ENCODE measurements at regions not wholly inside any gene's neighbourhood (a gene's known extent, or its start where the extent isn't known, plus 50 kb on each side); places are given as distances from the start of the nearest gene placed in this dataset.

DNA sequence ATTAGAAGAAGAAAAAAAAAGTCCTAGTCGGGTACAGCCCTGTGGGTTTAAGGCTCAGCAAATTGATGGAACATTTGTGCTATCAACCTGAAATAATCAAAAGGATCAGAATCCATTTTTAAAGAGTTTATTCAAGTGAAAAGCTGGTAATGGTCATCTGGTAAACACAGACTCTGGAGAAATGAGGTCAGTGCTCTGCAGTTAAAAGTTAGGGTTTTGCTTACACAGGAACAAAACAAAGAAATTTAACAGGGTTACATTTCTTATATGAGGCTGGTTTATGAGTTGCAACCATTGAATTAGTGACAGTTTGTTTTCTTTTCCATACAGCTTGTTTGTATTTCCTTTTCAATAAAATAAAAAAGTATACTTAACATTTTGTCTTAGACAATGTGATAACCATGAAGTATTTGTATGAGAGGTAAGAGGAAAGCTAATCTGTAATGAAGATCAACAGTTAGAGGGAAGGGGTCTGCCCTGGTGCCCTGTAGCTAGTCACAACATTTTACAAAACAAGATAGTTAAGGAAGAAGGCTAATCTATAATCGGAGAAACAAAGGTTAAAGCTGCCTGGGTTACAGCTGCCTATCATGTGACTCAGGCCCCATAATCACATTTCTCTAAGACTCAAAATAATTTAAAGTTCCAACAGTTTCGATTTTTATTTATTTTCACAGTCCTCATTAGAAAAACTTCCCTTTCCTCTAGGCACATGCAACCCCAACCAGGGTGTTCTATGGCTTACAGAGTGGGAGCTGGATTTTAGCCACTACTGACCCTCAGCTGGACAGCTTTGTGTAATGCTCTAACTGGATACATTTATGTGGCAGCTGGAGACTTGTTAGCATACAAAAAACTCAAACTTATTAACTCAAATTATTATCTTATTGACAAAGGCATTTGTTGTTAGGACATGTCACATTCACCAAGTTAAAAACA, 98.1 kb upstream of the ACP3 start:
- TF ChIP-seq, protein P1, sequence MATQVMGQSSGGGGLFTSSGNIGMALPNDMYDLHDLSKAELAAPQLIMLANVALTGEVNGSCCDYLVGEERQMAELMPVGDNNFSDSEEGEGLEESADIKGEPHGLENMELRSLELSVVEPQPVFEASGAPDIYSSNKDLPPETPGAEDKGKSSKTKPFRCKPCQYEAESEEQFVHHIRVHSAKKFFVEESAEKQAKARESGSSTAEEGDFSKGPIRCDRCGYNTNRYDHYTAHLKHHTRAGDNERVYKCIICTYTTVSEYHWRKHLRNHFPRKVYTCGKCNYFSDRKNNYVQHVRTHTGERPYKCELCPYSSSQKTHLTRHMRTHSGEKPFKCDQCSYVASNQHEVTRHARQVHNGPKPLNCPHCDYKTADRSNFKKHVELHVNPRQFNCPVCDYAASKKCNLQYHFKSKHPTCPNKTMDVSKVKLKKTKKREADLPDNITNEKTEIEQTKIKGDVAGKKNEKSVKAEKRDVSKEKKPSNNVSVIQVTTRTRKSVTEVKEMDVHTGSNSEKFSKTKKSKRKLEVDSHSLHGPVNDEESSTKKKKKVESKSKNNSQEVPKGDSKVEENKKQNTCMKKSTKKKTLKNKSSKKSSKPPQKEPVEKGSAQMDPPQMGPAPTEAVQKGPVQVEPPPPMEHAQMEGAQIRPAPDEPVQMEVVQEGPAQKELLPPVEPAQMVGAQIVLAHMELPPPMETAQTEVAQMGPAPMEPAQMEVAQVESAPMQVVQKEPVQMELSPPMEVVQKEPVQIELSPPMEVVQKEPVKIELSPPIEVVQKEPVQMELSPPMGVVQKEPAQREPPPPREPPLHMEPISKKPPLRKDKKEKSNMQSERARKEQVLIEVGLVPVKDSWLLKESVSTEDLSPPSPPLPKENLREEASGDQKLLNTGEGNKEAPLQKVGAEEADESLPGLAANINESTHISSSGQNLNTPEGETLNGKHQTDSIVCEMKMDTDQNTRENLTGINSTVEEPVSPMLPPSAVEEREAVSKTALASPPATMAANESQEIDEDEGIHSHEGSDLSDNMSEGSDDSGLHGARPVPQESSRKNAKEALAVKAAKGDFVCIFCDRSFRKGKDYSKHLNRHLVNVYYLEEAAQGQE (IDR thresholded peaks at IDR 0.05; ENCODE audit: insufficient read depth in 1 of 2, low read depth in 2 of 2, low read length in 1 of 2), result no peak
- TF ChIP-seq, protein P2, sequence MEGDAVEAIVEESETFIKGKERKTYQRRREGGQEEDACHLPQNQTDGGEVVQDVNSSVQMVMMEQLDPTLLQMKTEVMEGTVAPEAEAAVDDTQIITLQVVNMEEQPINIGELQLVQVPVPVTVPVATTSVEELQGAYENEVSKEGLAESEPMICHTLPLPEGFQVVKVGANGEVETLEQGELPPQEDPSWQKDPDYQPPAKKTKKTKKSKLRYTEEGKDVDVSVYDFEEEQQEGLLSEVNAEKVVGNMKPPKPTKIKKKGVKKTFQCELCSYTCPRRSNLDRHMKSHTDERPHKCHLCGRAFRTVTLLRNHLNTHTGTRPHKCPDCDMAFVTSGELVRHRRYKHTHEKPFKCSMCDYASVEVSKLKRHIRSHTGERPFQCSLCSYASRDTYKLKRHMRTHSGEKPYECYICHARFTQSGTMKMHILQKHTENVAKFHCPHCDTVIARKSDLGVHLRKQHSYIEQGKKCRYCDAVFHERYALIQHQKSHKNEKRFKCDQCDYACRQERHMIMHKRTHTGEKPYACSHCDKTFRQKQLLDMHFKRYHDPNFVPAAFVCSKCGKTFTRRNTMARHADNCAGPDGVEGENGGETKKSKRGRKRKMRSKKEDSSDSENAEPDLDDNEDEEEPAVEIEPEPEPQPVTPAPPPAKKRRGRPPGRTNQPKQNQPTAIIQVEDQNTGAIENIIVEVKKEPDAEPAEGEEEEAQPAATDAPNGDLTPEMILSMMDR (IDR thresholded peaks at IDR 0.05), result no peak
- TF ChIP-seq SIN3A (IDR thresholded peaks at IDR 0.05; ENCODE audit: borderline replicate concordance, insufficient read depth, low read depth, low read length), result no peak
- no peak for TF ChIP-seq POLR2AphosphoS5 (IDR thresholded peaks at IDR 0.05; ENCODE audit: low read depth, low read length)
- TF ChIP-seq TCF7L2 (IDR thresholded peaks at IDR 0.05; ENCODE audit: low read depth, low read length), result no peak

Measured in Panc1 (cell line).